Activated CD4-positive, alpha-beta T cell treated with anti-CD3 and anti-CD28 coated beads, Interleukin-2, amount 10 ng/mL, durations not matched to agents 24 days and 14 days (primary cell): ENCODE measurements at regions not wholly inside any gene's neighbourhood (a gene's known extent, or its start where the extent isn't known, plus 50 kb on each side); places are given as distances from the start of the nearest gene placed in this dataset.

Source experiments
- DNase-seq: peaks from one replicate; pipeline ENCODE4 v3.0.0; 2022
- H3K27ac Mint-ChIP-seq: one replicate; pipeline ENCODE4 v1.8.0; 2022; ENCODE audit warnings: mild to moderate bottlenecking, mixed read lengths
- H3K27me3 Mint-ChIP-seq: one replicate; pipeline ENCODE4 v1.8.0; 2022; ENCODE audit warnings: mixed read lengths
- H3K36me3 Mint-ChIP-seq: one replicate; pipeline ENCODE4 v1.8.0; 2022; ENCODE audit warnings: low read depth, mild to moderate bottlenecking, mixed read lengths
- H3K4me1 Mint-ChIP-seq: one replicate; pipeline ENCODE4 v1.8.0; 2021; ENCODE audit warnings: mixed read lengths
- H3K4me3 Mint-ChIP-seq: one replicate; pipeline ENCODE4 v1.8.0; 2022; ENCODE audit warnings: mild to moderate bottlenecking, moderate library complexity, mixed read lengths
- H3K9me3 Mint-ChIP-seq: one replicate; pipeline ENCODE4 v1.8.0; 2021; ENCODE audit warnings: mixed read lengths
- intact Hi-C: fragments of 100-400 bp; cut with micrococcal nuclease; formaldehyde crosslinking; loops from one replicate; pipeline ENCODE4 v1.15.1; 2023

GRCh38 chr5:124647352-124647751 is 99.1 kb downstream of the ZNF608 start:
- intact Hi-C loops = no loop called here
- H3K36me3 Mint-ChIP-seq = peaks cover 2% of the 10 kb centered on the region
- H3K27ac Mint-ChIP-seq = no peak overlapping the region
- DNase-seq = no peak
- peaks cover 40% of the 10 kb centered on the region for H3K27me3 Mint-ChIP-seq
- no peak overlapping the region for H3K4me3 Mint-ChIP-seq
- peaks cover 9% of the 10 kb centered on the region for H3K9me3 Mint-ChIP-seq
- peaks cover 19% of the 10 kb centered on the region for H3K4me1 Mint-ChIP-seq

GRCh38 chr5:124645396-124645795 is 101.0 kb downstream of the ZNF608 start:
- Mint-ChIP-seq H3K4me3 (no peak overlapping the region), H3K27me3 (peaks cover 39% of the 10 kb centered on the region), H3K9me3 (peaks cover 6% of the 10 kb centered on the region), H3K4me1 (peaks cover 16% of the 10 kb centered on the region), H3K36me3 (peaks cover 2% of the 10 kb centered on the region), H3K27ac (no peak overlapping the region)
- intact Hi-C loops = no loop called here
- no peak for DNase-seq

- peaks cover 10% of the 10 kb centered on the region for H3K4me1 Mint-ChIP-seq
These were observed 101.9 kb downstream of the ZNF608 start for GRCh38 chr5:124644582-124644981.

GRCh38 chr5:124644138-124644537 is 102.3 kb downstream of the ZNF608 start:
- Mint-ChIP-seq H3K27me3 (peaks cover 40% of the 10 kb centered on the region), H3K4me1 (peaks cover 6% of the 10 kb centered on the region), H3K27ac (no peak overlapping the region), H3K36me3 (no peaks in the 10 kb centered on the region), H3K4me3 (no peak overlapping the region), H3K9me3 (no peaks in the 10 kb centered on the region)
- intact Hi-C loops = no loop called here
- DNase-seq = no peak

More at GRCh38 chr5:124644582-124644981, 101.9 kb downstream of the ZNF608 start:
- no peaks in the 10 kb centered on the region for H3K36me3 Mint-ChIP-seq
- no peak overlapping the region for H3K4me3 Mint-ChIP-seq
- no peak overlapping the region for H3K27ac Mint-ChIP-seq
- no peak for DNase-seq
- intact Hi-C loops = no loop called here
- H3K27me3 Mint-ChIP-seq = peaks cover 37% of the 10 kb centered on the region
- H3K9me3 Mint-ChIP-seq = peaks cover 3% of the 10 kb centered on the region

GRCh38 chr5:124643336-124643735 is 103.1 kb downstream of the ZNF608 start:
- H3K9me3 Mint-ChIP-seq = no peaks in the 10 kb centered on the region
- intact Hi-C loops = no loop called here
- no peaks in the 10 kb centered on the region for H3K36me3 Mint-ChIP-seq
- no peak overlapping the region for H3K4me3 Mint-ChIP-seq
- peaks cover 39% of the 10 kb centered on the region for H3K27me3 Mint-ChIP-seq
- peaks cover 3% of the 10 kb centered on the region for H3K4me1 Mint-ChIP-seq
- no peak for DNase-seq
- no peak overlapping the region for H3K27ac Mint-ChIP-seq

- Mint-ChIP-seq H3K36me3 (no peaks in the 10 kb centered on the region), H3K9me3 (no peaks in the 10 kb centered on the region), H3K4me1 (peaks cover 3% of the 10 kb centered on the region), H3K4me3 (no peak overlapping the region), H3K27ac (no peak overlapping the region), H3K27me3 (peaks cover 30% of the 10 kb centered on the region)
- DNase-seq = no peak
- intact Hi-C loops = no loop called here
These were observed 104.3 kb downstream of the ZNF608 start for GRCh38 chr5:124642151-124642550.

GRCh38 chr5:124641154-124641792 is 105.2 kb downstream of the ZNF608 start:
- Mint-ChIP-seq H3K9me3 (no peaks in the 10 kb centered on the region), H3K4me3 (no peak overlapping the region), H3K27ac (no peak overlapping the region), H3K36me3 (no peaks in the 10 kb centered on the region), H3K4me1 (no peaks in the 10 kb centered on the region), H3K27me3 (peaks cover 22% of the 10 kb centered on the region)
- DNase-seq = no peak
- intact Hi-C loops = no loop called here

GRCh38 chr5:124639095-124639665 is 107.3 kb downstream of the ZNF608 start:
- DNase-seq = no peak
- H3K9me3 Mint-ChIP-seq = no peaks in the 10 kb centered on the region
- intact Hi-C loops = no loop called here
- H3K36me3 Mint-ChIP-seq = no peaks in the 10 kb centered on the region
- peaks cover 19% of the 10 kb centered on the region for H3K27me3 Mint-ChIP-seq
- H3K27ac Mint-ChIP-seq = no peak overlapping the region
- no peak overlapping the region for H3K4me3 Mint-ChIP-seq
- H3K4me1 Mint-ChIP-seq = no peaks in the 10 kb centered on the region

- H3K4me1 Mint-ChIP-seq = no peaks in the 10 kb centered on the region
- intact Hi-C loops = no loop called here
- no peaks in the 10 kb centered on the region for H3K9me3 Mint-ChIP-seq
These were observed 109.4 kb downstream of the ZNF608 start for GRCh38 chr5:124637011-124637410.

GRCh38 chr5:124634741-124635323 is 111.6 kb downstream of the ZNF608 start:
- no peak overlapping the region for H3K4me3 Mint-ChIP-seq
- no peak for DNase-seq
- intact Hi-C loops = no loop called here
- no peaks in the 10 kb centered on the region for H3K9me3 Mint-ChIP-seq
- H3K36me3 Mint-ChIP-seq = no peaks in the 10 kb centered on the region
- no peaks in the 10 kb centered on the region for H3K4me1 Mint-ChIP-seq
- no peak overlapping the region for H3K27ac Mint-ChIP-seq
- H3K27me3 Mint-ChIP-seq = peaks cover 8% of the 10 kb centered on the region

More at GRCh38 chr5:124637011-124637410, 109.4 kb downstream of the ZNF608 start:
- H3K36me3 Mint-ChIP-seq = no peaks in the 10 kb centered on the region
- no peak for DNase-seq
- no peak overlapping the region for H3K27ac Mint-ChIP-seq
- H3K4me3 Mint-ChIP-seq = no peak overlapping the region
- peaks cover 13% of the 10 kb centered on the region for H3K27me3 Mint-ChIP-seq

- Mint-ChIP-seq H3K36me3 (no peaks in the 10 kb centered on the region), H3K9me3 (no peaks in the 10 kb centered on the region), H3K4me1 (no peaks in the 10 kb centered on the region), H3K27me3 (peaks cover 6% of the 10 kb centered on the region), H3K27ac (no peak overlapping the region), H3K4me3 (no peak overlapping the region)
- DNase-seq = no peak
- intact Hi-C loops = no loop called here
These were observed 112.2 kb downstream of the ZNF608 start for GRCh38 chr5:124634228-124634739.

- Mint-ChIP-seq H3K9me3 (no peaks in the 10 kb centered on the region), H3K4me3 (no peak overlapping the region), H3K27ac (no peak overlapping the region), H3K4me1 (no peaks in the 10 kb centered on the region), H3K36me3 (no peaks in the 10 kb centered on the region), H3K27me3 (peaks cover 3% of the 10 kb centered on the region)
- intact Hi-C loops = no loop called here
- no peak for DNase-seq
These were observed 113.2 kb downstream of the ZNF608 start for GRCh38 chr5:124633209-124633608.

- H3K9me3 Mint-ChIP-seq = no peaks in the 10 kb centered on the region
These were observed 114.4 kb downstream of the ZNF608 start for GRCh38 chr5:124631874-124632550.

More at GRCh38 chr5:124631874-124632550, 114.4 kb downstream of the ZNF608 start:
- DNase-seq = no peak
- Mint-ChIP-seq H3K27me3 (peaks cover 3% of the 10 kb centered on the region), H3K4me3 (no peak overlapping the region), H3K4me1 (no peaks in the 10 kb centered on the region), H3K27ac (no peak overlapping the region), H3K36me3 (no peaks in the 10 kb centered on the region)
- intact Hi-C loops = no loop called here
